ENCODE measurements at regions not wholly inside any gene's neighbourhood (a gene's known extent, or its start where the extent isn't known, plus 50 kb on each side); places are given as distances from the start of the nearest gene placed in this dataset.

GRCh38 chr14:38544776-38545175 lies 288.9 kb upstream of the CLEC14A start:
- TF ChIP-seq, protein P1, sequence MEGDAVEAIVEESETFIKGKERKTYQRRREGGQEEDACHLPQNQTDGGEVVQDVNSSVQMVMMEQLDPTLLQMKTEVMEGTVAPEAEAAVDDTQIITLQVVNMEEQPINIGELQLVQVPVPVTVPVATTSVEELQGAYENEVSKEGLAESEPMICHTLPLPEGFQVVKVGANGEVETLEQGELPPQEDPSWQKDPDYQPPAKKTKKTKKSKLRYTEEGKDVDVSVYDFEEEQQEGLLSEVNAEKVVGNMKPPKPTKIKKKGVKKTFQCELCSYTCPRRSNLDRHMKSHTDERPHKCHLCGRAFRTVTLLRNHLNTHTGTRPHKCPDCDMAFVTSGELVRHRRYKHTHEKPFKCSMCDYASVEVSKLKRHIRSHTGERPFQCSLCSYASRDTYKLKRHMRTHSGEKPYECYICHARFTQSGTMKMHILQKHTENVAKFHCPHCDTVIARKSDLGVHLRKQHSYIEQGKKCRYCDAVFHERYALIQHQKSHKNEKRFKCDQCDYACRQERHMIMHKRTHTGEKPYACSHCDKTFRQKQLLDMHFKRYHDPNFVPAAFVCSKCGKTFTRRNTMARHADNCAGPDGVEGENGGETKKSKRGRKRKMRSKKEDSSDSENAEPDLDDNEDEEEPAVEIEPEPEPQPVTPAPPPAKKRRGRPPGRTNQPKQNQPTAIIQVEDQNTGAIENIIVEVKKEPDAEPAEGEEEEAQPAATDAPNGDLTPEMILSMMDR (tag by site-specific recombination; IDR thresholded peaks at IDR 0.05): no peak
- TF ChIP-seq YY1 (tag by site-specific recombination; IDR thresholded peaks at IDR 0.05): no peak
- TF ChIP-seq, protein P2, sequence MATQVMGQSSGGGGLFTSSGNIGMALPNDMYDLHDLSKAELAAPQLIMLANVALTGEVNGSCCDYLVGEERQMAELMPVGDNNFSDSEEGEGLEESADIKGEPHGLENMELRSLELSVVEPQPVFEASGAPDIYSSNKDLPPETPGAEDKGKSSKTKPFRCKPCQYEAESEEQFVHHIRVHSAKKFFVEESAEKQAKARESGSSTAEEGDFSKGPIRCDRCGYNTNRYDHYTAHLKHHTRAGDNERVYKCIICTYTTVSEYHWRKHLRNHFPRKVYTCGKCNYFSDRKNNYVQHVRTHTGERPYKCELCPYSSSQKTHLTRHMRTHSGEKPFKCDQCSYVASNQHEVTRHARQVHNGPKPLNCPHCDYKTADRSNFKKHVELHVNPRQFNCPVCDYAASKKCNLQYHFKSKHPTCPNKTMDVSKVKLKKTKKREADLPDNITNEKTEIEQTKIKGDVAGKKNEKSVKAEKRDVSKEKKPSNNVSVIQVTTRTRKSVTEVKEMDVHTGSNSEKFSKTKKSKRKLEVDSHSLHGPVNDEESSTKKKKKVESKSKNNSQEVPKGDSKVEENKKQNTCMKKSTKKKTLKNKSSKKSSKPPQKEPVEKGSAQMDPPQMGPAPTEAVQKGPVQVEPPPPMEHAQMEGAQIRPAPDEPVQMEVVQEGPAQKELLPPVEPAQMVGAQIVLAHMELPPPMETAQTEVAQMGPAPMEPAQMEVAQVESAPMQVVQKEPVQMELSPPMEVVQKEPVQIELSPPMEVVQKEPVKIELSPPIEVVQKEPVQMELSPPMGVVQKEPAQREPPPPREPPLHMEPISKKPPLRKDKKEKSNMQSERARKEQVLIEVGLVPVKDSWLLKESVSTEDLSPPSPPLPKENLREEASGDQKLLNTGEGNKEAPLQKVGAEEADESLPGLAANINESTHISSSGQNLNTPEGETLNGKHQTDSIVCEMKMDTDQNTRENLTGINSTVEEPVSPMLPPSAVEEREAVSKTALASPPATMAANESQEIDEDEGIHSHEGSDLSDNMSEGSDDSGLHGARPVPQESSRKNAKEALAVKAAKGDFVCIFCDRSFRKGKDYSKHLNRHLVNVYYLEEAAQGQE (tag by site-specific recombination; IDR thresholded peaks at IDR 0.05): no peak
- no peak for TF ChIP-seq ZNF2 (tag by site-specific recombination; IDR thresholded peaks at IDR 0.05)
- TF ChIP-seq, protein P3, sequence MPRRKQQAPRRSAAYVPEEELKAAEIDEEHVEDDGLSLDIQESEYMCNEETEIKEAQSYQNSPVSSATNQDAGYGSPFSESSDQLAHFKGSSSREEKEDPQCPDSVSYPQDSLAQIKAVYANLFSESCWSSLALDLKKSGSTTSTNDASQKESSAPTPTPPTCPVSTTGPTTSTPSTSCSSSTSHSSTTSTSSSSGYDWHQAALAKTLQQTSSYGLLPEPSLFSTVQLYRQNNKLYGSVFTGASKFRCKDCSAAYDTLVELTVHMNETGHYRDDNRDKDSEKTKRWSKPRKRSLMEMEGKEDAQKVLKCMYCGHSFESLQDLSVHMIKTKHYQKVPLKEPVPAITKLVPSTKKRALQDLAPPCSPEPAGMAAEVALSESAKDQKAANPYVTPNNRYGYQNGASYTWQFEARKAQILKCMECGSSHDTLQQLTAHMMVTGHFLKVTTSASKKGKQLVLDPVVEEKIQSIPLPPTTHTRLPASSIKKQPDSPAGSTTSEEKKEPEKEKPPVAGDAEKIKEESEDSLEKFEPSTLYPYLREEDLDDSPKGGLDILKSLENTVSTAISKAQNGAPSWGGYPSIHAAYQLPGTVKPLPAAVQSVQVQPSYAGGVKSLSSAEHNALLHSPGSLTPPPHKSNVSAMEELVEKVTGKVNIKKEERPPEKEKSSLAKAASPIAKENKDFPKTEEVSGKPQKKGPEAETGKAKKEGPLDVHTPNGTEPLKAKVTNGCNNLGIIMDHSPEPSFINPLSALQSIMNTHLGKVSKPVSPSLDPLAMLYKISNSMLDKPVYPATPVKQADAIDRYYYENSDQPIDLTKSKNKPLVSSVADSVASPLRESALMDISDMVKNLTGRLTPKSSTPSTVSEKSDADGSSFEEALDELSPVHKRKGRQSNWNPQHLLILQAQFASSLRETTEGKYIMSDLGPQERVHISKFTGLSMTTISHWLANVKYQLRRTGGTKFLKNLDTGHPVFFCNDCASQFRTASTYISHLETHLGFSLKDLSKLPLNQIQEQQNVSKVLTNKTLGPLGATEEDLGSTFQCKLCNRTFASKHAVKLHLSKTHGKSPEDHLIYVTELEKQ (tag by site-specific recombination; IDR thresholded peaks at IDR 0.05; ENCODE audit: borderline replicate concordance): no peak
- no peak for TF ChIP-seq PRDM1 (tag by site-specific recombination; IDR thresholded peaks at IDR 0.05)
- no peak for TF ChIP-seq ZNF114 (tag by site-specific recombination; IDR thresholded peaks at IDR 0.05)
- TF ChIP-seq TCF7L2 (IDR thresholded peaks at IDR 0.05; ENCODE audit: borderline replicate concordance, low read depth, low read length): no peak
- TF ChIP-seq, protein P4, sequence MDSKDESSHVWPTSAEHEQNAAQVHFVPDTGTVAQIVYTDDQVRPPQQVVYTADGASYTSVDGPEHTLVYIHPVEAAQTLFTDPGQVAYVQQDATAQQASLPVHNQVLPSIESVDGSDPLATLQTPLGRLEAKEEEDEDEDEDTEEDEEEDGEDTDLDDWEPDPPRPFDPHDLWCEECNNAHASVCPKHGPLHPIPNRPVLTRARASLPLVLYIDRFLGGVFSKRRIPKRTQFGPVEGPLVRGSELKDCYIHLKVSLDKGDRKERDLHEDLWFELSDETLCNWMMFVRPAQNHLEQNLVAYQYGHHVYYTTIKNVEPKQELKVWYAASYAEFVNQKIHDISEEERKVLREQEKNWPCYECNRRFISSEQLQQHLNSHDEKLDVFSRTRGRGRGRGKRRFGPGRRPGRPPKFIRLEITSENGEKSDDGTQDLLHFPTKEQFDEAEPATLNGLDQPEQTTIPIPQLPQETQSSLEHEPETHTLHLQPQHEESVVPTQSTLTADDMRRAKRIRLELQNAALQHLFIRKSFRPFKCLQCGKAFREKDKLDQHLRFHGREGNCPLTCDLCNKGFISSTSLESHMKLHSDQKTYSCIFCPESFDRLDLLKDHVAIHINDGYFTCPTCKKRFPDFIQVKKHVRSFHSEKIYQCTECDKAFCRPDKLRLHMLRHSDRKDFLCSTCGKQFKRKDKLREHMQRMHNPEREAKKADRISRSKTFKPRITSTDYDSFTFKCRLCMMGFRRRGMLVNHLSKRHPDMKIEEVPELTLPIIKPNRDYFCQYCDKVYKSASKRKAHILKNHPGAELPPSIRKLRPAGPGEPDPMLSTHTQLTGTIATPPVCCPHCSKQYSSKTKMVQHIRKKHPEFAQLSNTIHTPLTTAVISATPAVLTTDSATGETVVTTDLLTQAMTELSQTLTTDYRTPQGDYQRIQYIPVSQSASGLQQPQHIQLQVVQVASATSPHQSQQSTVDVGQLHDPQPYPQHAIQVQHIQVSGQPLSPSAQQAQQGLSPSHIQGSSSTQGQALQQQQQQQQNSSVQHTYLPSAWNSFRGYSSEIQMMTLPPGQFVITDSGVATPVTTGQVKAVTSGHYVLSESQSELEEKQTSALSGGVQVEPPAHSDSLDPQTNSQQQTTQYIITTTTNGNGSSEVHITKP (tag by site-specific recombination; IDR thresholded peaks at IDR 0.05): no peak
- no peak for TF ChIP-seq ZNF280D (tag by site-specific recombination; IDR thresholded peaks at IDR 0.05)
- no peak for TF ChIP-seq ZFP37 (tag by site-specific recombination; IDR thresholded peaks at IDR 0.05)
- no peak for TF ChIP-seq ZNF274 (IDR thresholded peaks at IDR 0.05; ENCODE audit: low read length)
- no peak for TF ChIP-seq ZNF274 (tag by site-specific recombination; IDR thresholded peaks at IDR 0.05; ENCODE audit: borderline replicate concordance)
- TF ChIP-seq ZNF600 (tag by site-specific recombination; IDR thresholded peaks at IDR 0.05): no peak

All from HEK293 (cell line).